IMR-90 (cell line): ENCODE measurements at regions not wholly inside any gene's neighbourhood (a gene's known extent, or its start where the extent isn't known, plus 50 kb on each side); places are given as distances from the start of the nearest gene placed in this dataset.

ENCODE experiments used
- ATAC-seq: fragments of 200-7000 bp; cut with Tn5 transposase; 2 replicates; pipeline ENCODE4 v1.9.1; 2020; ENCODE audit warnings: low read depth, mild to moderate bottlenecking, moderate library complexity
- BruUV-seq: library from RNA; stranded (reverse); fragments of 400-500 nt; replicated peaks from 2 replicates; lab custom pipeline; 2021; lab: Mats Ljungman, UMichigan
- CTCF ChIA-PET: fragments of 300-600 bp; formaldehyde crosslinking; extraction: SDS; loops from one replicate; lab custom pipeline; 2021; ENCODE audit warnings: antibody characterized with exemption; lab: Yijun Ruan, JAX
- POLR2A ChIA-PET: fragments of 300-600 bp; sonication (Branson Sonifier 250); formaldehyde crosslinking; loops from one replicate; lab custom pipeline; 2022; ENCODE audit warnings: antibody characterized with exemption; ENCODE audit not compliant: unreplicated experiment; lab: Charles Lee
- DNase-seq: peaks from one replicate; pipeline ENCODE4 v3.0.0; 2013
- H2AFZ ChIP-seq: replicated peaks from 2 replicates; pipeline ENCODE3; 2013; ENCODE audit warnings: low read length, mild to moderate bottlenecking; ENCODE audit not compliant: poor library complexity
- H2AK5ac ChIP-seq: 2 replicates; pipeline ENCODE4 v1.6.1; 2013; ENCODE audit warnings: low read depth, low read length, inconsistent platforms
- H2AK9ac ChIP-seq: replicated peaks from 2 replicates; pipeline ENCODE3; 2013; ENCODE audit warnings: mild to moderate bottlenecking, low read depth, low read length, moderate library complexity; ENCODE audit not compliant: poor library complexity
- H2BK120ac ChIP-seq: 2 replicates; pipeline ENCODE4 v1.6.1; 2013; ENCODE audit warnings: low read depth, low read length, inconsistent platforms
- H2BK15ac ChIP-seq: 3 replicates; pipeline ENCODE4 v1.6.1; 2013; ENCODE audit warnings: low read depth, low read length, inconsistent platforms
- H2BK20ac ChIP-seq: 2 replicates; pipeline ENCODE4 v1.6.1; 2013; ENCODE audit warnings: low read depth, mild to moderate bottlenecking, inconsistent platforms, low read length, moderate library complexity
- H2BK5ac ChIP-seq: 2 replicates; pipeline ENCODE4 v1.6.1; 2013; ENCODE audit warnings: mild to moderate bottlenecking, low read depth, low read length, inconsistent platforms; ENCODE audit not compliant: poor library complexity, severe bottlenecking
- H3K14ac ChIP-seq: replicated peaks from 2 replicates; pipeline ENCODE4 v1.6.1; 2013; ENCODE audit warnings: low read depth, low read length, inconsistent platforms
- H3K18ac ChIP-seq: 2 replicates; pipeline ENCODE4 v1.6.1; 2013; ENCODE audit warnings: low read depth, low read length, control low read depth
- H3K23ac ChIP-seq: 2 replicates; pipeline ENCODE4 v1.6.1; 2013; ENCODE audit warnings: low read depth, low read length, inconsistent platforms
- H3K27ac ChIP-seq: 2 replicates; pipeline ENCODE4 v1.5.1; 2013; ENCODE audit warnings: mild to moderate bottlenecking, control low read depth, low read length; ENCODE audit not compliant: insufficient read depth
- H3K27me3 ChIP-seq: 2 replicates; pipeline ENCODE4 v1.6.1; 2013; ENCODE audit warnings: low read length; ENCODE audit not compliant: control insufficient read depth, insufficient read depth
- H3K36me3 ChIP-seq: 2 replicates; pipeline ENCODE4 v1.6.1; 2013; ENCODE audit warnings: low read length, mixed read lengths; ENCODE audit not compliant: control insufficient read depth, insufficient read depth
- H3K4ac ChIP-seq: 2 replicates; pipeline ENCODE4 v1.6.1; 2013; ENCODE audit warnings: low read depth, low read length, inconsistent platforms
- H3K4me1 ChIP-seq: 2 replicates; pipeline ENCODE4 v1.6.1; 2013; ENCODE audit warnings: low read length, mixed read lengths; ENCODE audit not compliant: control insufficient read depth, insufficient read depth
- H3K4me2 ChIP-seq: 2 replicates; pipeline ENCODE4 v1.6.1; 2013; ENCODE audit warnings: low read depth, mild to moderate bottlenecking, control low read depth, low read length, moderate library complexity
- H3K4me3 ChIP-seq: 2 replicates; pipeline ENCODE4 v1.5.1; 2013; ENCODE audit warnings: low read depth, mild to moderate bottlenecking, control low read depth, low read length, moderate library complexity; ENCODE audit not compliant: insufficient read depth
- H3K56ac ChIP-seq: 2 replicates; pipeline ENCODE4 v1.6.1; 2013; ENCODE audit warnings: low read length, inconsistent platforms; ENCODE audit not compliant: insufficient read depth; ENCODE audit errors: extremely low read depth
- H3K79me1 ChIP-seq, 2 experiments: 2 replicates each; pipeline ENCODE4 v1.6.1; 2013; ENCODE audit warnings: low read length in 2 of 2, inconsistent platforms in 1 of 2, low read depth in 1 of 2
- H3K9ac ChIP-seq: 2 replicates; pipeline ENCODE4 v1.6.1; 2013; ENCODE audit warnings: low read depth, low read length, control low read depth
- H3K9me1 ChIP-seq: 2 replicates; pipeline ENCODE4 v1.6.1; 2013; ENCODE audit warnings: low read length, inconsistent platforms; ENCODE audit not compliant: insufficient read depth
- H3K9me3 ChIP-seq: 2 replicates; pipeline ENCODE4 v1.6.1; 2013; ENCODE audit warnings: low read length; ENCODE audit not compliant: control insufficient read depth, insufficient read depth
- H4K20me1 ChIP-seq: 2 replicates; pipeline ENCODE4 v1.6.1; 2013; ENCODE audit warnings: low read length, inconsistent platforms; ENCODE audit not compliant: insufficient read depth
- H4K5ac ChIP-seq: 2 replicates; pipeline ENCODE4 v1.6.1; 2013; ENCODE audit warnings: mild to moderate bottlenecking, low read depth, low read length, control low read depth
- H4K8ac ChIP-seq, 2 experiments: 2 replicates each; pipeline ENCODE4 v1.6.1; 2013; ENCODE audit warnings: low read depth in 2 of 2, low read length in 2 of 2, control low read depth in 1 of 2, inconsistent platforms in 1 of 2
- H4K91ac ChIP-seq: 2 replicates; pipeline ENCODE4 v1.6.1; 2013; ENCODE audit warnings: low read depth, low read length, inconsistent platforms; ENCODE audit not compliant: insufficient read depth
- BHLHE40 ChIP-seq: fragments of 150-350 bp; IDR thresholded peaks from 2 replicates; pipeline ENCODE4 v1.6.1; 2016; ENCODE audit warnings: mild to moderate bottlenecking, low read depth, low read length
- CEBPB ChIP-seq: IDR thresholded peaks from 2 replicates; pipeline ENCODE4 v1.6.1; 2012; ENCODE audit warnings: low read depth, low read length, improper control_type of control experiment
- CHD1 ChIP-seq: IDR thresholded peaks from 2 replicates; pipeline ENCODE4 v1.6.1; 2012; ENCODE audit warnings: low read depth, low read length, improper control_type of control experiment
- ELK1 ChIP-seq: fragments of 150-350 bp; IDR thresholded peaks from 2 replicates; pipeline ENCODE4 v1.6.1; 2016; ENCODE audit warnings: low read depth, mild to moderate bottlenecking, low read length, moderate library complexity, borderline replicate concordance
- FOS ChIP-seq: fragments of 150-350 bp; IDR thresholded peaks from 2 replicates; pipeline ENCODE4 v1.6.1; 2016; ENCODE audit warnings: low read depth, low read length
- MAFK ChIP-seq: IDR thresholded peaks from 2 replicates; pipeline ENCODE4 v1.6.1; 2012; ENCODE audit warnings: low read depth, low read length, improper control_type of control experiment
- MAZ ChIP-seq: IDR thresholded peaks from 2 replicates; pipeline ENCODE4 v1.6.1; 2012; ENCODE audit warnings: low read depth, mild to moderate bottlenecking, low read length, improper control_type of control experiment, moderate library complexity, borderline replicate concordance
- MXI1 ChIP-seq: IDR thresholded peaks from 2 replicates; pipeline ENCODE4 v1.6.1; 2012; ENCODE audit warnings: low read depth, mild to moderate bottlenecking, low read length, moderate library complexity, borderline replicate concordance
- NFE2L2 ChIP-seq: fragments of 150-350 bp; IDR thresholded peaks from 2 replicates; pipeline ENCODE4 v1.6.1; 2016; ENCODE audit warnings: low read depth, mild to moderate bottlenecking, low read length
- POLR2A ChIP-seq: IDR thresholded peaks from 2 replicates; pipeline ENCODE4 v1.6.1; 2012; ENCODE audit warnings: mild to moderate bottlenecking, low read depth, low read length
- RAD21 ChIP-seq: IDR thresholded peaks from 2 replicates; pipeline ENCODE4 v1.6.1; 2012; ENCODE audit warnings: low read length, improper control_type of control experiment
- RCOR1 ChIP-seq: IDR thresholded peaks from 2 replicates; pipeline ENCODE4 v1.6.1; 2012; ENCODE audit warnings: mild to moderate bottlenecking, low read length, improper control_type of control experiment; ENCODE audit not compliant: insufficient replicate concordance
- RFX5 ChIP-seq: IDR thresholded peaks from 2 replicates; pipeline ENCODE4 v1.8.0; 2012; ENCODE audit warnings: low read depth, mild to moderate bottlenecking, low read length, moderate library complexity
- SMC3 ChIP-seq: fragments of 150-350 bp; IDR thresholded peaks from 2 replicates; pipeline ENCODE4 v1.6.1; 2016; ENCODE audit warnings: low read depth, mild to moderate bottlenecking, antibody characterized with exemption, low read length, moderate library complexity
- USF2 ChIP-seq: fragments of 150-350 bp; IDR thresholded peaks from 2 replicates; pipeline ENCODE4 v1.6.1; 2017; ENCODE audit warnings: mild to moderate bottlenecking, antibody characterized with exemption, low read length, low read depth
- WGBS, 2 experiments: methylation state at CpG; one replicate each; pipeline versions ENCODE4 v1.1.5 to v1.1.7; 2013; ENCODE audit warnings: missing lambda C conversion rate in 2 of 2; ENCODE audit not compliant: insufficient read length in 1 of 2; ENCODE audit errors: extremely low coverage in 2 of 2; 5-methylcytosine and 5-hydroxymethylcytosine counted together
- dilution Hi-C: fragments of 300-500 bp; cut with HindIII; formaldehyde crosslinking; loops from one replicate; pipeline ENCODE4 v1.14.3; 2018; ENCODE audit warnings: low sequenced_read_pairs; ENCODE audit not compliant: unreplicated experiment
- in situ Hi-C: fragments of 300-500 bp; cut with MboI; formaldehyde crosslinking; loops from 3 replicates; pipeline ENCODE4 v1.14.3; 2019; ENCODE audit warnings: low sequenced_read_pairs, inconsistent platforms, mixed read lengths
- intact Hi-C: fragments of 100-400 bp; cut with micrococcal nuclease; formaldehyde crosslinking; loops from 2 replicates; pipeline ENCODE4 v1.10.0; 2022
- TF ChIP-seq, protein P1 (sequence below): conservative IDR thresholded peaks from 2 replicates; pipeline ENCODE4 v1.5.1; 2012; ENCODE audit warnings: mild to moderate bottlenecking, low read depth, low read length, improper control_type of control experiment

- intact Hi-C loops (no loop called here), dilution Hi-C loops (no loop called here), in situ Hi-C loops (no loop called here)
- Histone ChIP-seq H2BK20ac (no peak overlapping the region), H3K4me3 (no peak overlapping the region), H3K27ac (no peak overlapping the region), H3K9me3 (no peaks in the 10 kb centered on the region), H2BK5ac (no peak overlapping the region), H3K4ac (no peak overlapping the region), H4K8ac (no peak overlapping the region), H4K20me1 (no peaks in the 10 kb centered on the region), H3K9ac (no peak overlapping the region), H3K23ac (no peak overlapping the region), H3K9me1 (no peaks in the 10 kb centered on the region), H4K91ac (no peak overlapping the region), H4K5ac (no peak overlapping the region), H3K4me1 (no peaks in the 10 kb centered on the region), H3K79me1 (no peaks in the 10 kb centered on the region), H3K14ac (no peak overlapping the region), H3K56ac (no peak overlapping the region), H3K27me3 (no peaks in the 10 kb centered on the region), H2AK5ac (no peak overlapping the region), H3K4me2 (no peak overlapping the region), H2BK120ac (no peak overlapping the region), H2AFZ (no peak overlapping the region), H3K36me3 (no peaks in the 10 kb centered on the region), H3K18ac (no peak overlapping the region), H2AK9ac (no peak overlapping the region), H2BK15ac (no peak overlapping the region)
- CTCF ChIA-PET: no interaction called here
- no TSS peak for BruUV-seq
- TF ChIP-seq MXI1: no peak
- no peak for TF ChIP-seq SMC3
- no peak for TF ChIP-seq FOS
- TF ChIP-seq MAZ: no peak
- no peak for TF ChIP-seq RFX5
- TF ChIP-seq NFE2L2: no peak
- TF ChIP-seq RCOR1: no peak
- TF ChIP-seq, protein P1, sequence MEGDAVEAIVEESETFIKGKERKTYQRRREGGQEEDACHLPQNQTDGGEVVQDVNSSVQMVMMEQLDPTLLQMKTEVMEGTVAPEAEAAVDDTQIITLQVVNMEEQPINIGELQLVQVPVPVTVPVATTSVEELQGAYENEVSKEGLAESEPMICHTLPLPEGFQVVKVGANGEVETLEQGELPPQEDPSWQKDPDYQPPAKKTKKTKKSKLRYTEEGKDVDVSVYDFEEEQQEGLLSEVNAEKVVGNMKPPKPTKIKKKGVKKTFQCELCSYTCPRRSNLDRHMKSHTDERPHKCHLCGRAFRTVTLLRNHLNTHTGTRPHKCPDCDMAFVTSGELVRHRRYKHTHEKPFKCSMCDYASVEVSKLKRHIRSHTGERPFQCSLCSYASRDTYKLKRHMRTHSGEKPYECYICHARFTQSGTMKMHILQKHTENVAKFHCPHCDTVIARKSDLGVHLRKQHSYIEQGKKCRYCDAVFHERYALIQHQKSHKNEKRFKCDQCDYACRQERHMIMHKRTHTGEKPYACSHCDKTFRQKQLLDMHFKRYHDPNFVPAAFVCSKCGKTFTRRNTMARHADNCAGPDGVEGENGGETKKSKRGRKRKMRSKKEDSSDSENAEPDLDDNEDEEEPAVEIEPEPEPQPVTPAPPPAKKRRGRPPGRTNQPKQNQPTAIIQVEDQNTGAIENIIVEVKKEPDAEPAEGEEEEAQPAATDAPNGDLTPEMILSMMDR: no peak
- no peak for TF ChIP-seq POLR2A
- TF ChIP-seq MAFK: no peak
- no peak for TF ChIP-seq ELK1
- TF ChIP-seq RAD21: no peak
- no peak for TF ChIP-seq CEBPB
- no peak for TF ChIP-seq USF2
- no peak for TF ChIP-seq BHLHE40
- TF ChIP-seq CHD1: no peak
- POLR2A ChIA-PET: no interaction called here
- no peak for DNase-seq
- no CpG with 5 or more reads among the region's 5 CpGs for WGBS, 2 experiments
- ATAC-seq: no peak
These were observed 515.2 kb downstream of the MAFB start for GRCh38 chr20:40173872-40174271.
